ENCODE measurements at regions not wholly inside any gene's neighbourhood (a gene's known extent, or its start where the extent isn't known, plus 50 kb on each side); places are given as distances from the start of the nearest gene placed in this dataset.
A peak's percentile ranks its signal among the peaks of the same experiment; 100 is the strongest.

DNA sequence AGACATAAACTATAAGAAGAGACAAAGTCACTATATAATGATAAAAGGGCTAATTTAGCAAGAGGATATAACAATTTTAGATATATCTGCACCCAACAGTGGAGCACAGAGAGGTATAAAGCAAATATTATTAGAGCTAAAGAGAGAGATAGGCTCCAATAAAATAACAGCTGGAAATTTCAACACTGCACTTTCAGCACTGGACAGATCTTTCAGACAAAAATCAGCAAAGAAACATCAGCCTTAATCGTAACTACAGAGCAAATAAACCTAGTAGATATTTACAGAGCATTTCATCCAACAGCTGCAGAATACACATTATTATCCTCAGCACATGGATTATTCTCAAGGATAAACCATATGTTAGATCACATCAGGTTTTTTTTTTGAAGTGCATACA lies 642.9 kb downstream of the AMY1C start:
- TF ChIP-seq, protein P1, sequence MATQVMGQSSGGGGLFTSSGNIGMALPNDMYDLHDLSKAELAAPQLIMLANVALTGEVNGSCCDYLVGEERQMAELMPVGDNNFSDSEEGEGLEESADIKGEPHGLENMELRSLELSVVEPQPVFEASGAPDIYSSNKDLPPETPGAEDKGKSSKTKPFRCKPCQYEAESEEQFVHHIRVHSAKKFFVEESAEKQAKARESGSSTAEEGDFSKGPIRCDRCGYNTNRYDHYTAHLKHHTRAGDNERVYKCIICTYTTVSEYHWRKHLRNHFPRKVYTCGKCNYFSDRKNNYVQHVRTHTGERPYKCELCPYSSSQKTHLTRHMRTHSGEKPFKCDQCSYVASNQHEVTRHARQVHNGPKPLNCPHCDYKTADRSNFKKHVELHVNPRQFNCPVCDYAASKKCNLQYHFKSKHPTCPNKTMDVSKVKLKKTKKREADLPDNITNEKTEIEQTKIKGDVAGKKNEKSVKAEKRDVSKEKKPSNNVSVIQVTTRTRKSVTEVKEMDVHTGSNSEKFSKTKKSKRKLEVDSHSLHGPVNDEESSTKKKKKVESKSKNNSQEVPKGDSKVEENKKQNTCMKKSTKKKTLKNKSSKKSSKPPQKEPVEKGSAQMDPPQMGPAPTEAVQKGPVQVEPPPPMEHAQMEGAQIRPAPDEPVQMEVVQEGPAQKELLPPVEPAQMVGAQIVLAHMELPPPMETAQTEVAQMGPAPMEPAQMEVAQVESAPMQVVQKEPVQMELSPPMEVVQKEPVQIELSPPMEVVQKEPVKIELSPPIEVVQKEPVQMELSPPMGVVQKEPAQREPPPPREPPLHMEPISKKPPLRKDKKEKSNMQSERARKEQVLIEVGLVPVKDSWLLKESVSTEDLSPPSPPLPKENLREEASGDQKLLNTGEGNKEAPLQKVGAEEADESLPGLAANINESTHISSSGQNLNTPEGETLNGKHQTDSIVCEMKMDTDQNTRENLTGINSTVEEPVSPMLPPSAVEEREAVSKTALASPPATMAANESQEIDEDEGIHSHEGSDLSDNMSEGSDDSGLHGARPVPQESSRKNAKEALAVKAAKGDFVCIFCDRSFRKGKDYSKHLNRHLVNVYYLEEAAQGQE (IDR thresholded peaks at IDR 0.05; ENCODE audit: insufficient read depth in 1 of 2, low read depth in 2 of 2, low read length in 2 of 2), result peak in 1 of 2 experiments; percentile 73; a peak in 1 of 4 replicates
- TF ChIP-seq SIN3A (IDR thresholded peaks at IDR 0.05; ENCODE audit: borderline replicate concordance, insufficient read depth, low read length), result no peak
